ENCODE measurements at regions not wholly inside any gene's neighbourhood (a gene's known extent, or its start where the extent isn't known, plus 50 kb on each side); places are given as distances from the start of the nearest gene placed in this dataset.

GRCh38 chr6:140537211-140537610 lies 1162.8 kb upstream of the CITED2 start:
- no peaks in the 10 kb centered on the region for H3K9me1 ChIP-seq (ENCODE audit: control insufficient read depth, insufficient read depth, low read length)
- DNase-seq (ENCODE audit: extremely low read depth in 1 of 4, low spot score in 3 of 4), result no peak
- H3K9me3 ChIP-seq (replicated peaks; ENCODE audit: control insufficient read depth, insufficient read depth, low read depth, low read length), result no peaks in the 10 kb centered on the region
- 23% methylated on average over 3 of the region's 3 CpGs for WGBS (ENCODE audit: insufficient coverage, low coverage, missing lambda C conversion rate)
- in situ Hi-C loops (cut with MboI), result no loop called here
- TF ChIP-seq SMAD3 (CRISPR knock-in tag; conservative IDR thresholded peaks at IDR 0.05) (no peak), ARHGAP35 (IDR thresholded peaks at IDR 0.05; ENCODE audit: partially characterized antibody) (no peak), ZNF76 (CRISPR knock-in tag; IDR thresholded peaks at IDR 0.05; ENCODE audit: borderline replicate concordance) (no peak)
- no TSS peak for BruUV-seq (replicated peaks)
- H3K4me1 ChIP-seq (replicated peaks in 1 of 2; ENCODE audit: control insufficient read depth in 2 of 2, insufficient read depth in 2 of 2, low read length in 2 of 2), result no peaks in the 10 kb centered on the region
- FAIRE-seq, result no peak
- intact Hi-C loops (cut with micrococcal nuclease), result no loop called here
- no peaks in the 10 kb centered on the region for H3K79me2 ChIP-seq (ENCODE audit: control insufficient read depth, insufficient read depth, low read length)
- H3K27ac ChIP-seq (ENCODE audit: extremely low read depth, low read depth, low read length), result no peak overlapping the region
- no peaks in the 10 kb centered on the region for H3K36me3 ChIP-seq (ENCODE audit: control insufficient read depth, insufficient read depth, low read length)
- ATAC-seq, result no peak
- H3K4me3 ChIP-seq, result no peak overlapping the region
- H2AFZ ChIP-seq (ENCODE audit: low read depth, low read length), result no peak overlapping the region
- H3K27me3 ChIP-seq (ENCODE audit: control insufficient read depth in 2 of 2, insufficient read depth in 2 of 2, low read length in 2 of 2), result no peaks in the 10 kb centered on the region
- ChIA-PET CTCF (ENCODE audit: low intra/inter-chr PET ratio) (no interaction called here), POLR2A (no interaction called here)
- no peak overlapping the region for H3K4me2 ChIP-seq (ENCODE audit: insufficient read depth, low read length)
- no peaks in the 10 kb centered on the region for H4K20me1 ChIP-seq (replicated peaks; ENCODE audit: control insufficient read depth, insufficient read depth, low read length)
- no peak overlapping the region for H3K9ac ChIP-seq (ENCODE audit: insufficient read depth in 1 of 2, low read depth in 2 of 2, low read length in 2 of 2)

- no TSS peak for BruUV-seq (replicated peaks)
- FAIRE-seq, result no peak
- in situ Hi-C loops (cut with MboI), result no loop called here
These were observed 1161.1 kb upstream of the CITED2 start for GRCh38 chr6:140535511-140535910.

More at GRCh38 chr6:140535511-140535910, 1161.1 kb upstream of the CITED2 start:
- no peaks in the 10 kb centered on the region for H3K9me1 ChIP-seq (ENCODE audit: control insufficient read depth, insufficient read depth, low read length)
- 0 out of 2 replicates have a peak, but pooled peaks cover 3% of the 10 kb centered on the region for H3K9me3 ChIP-seq (replicated peaks; ENCODE audit: control insufficient read depth, insufficient read depth, low read depth, low read length)
- ChIA-PET POLR2A (no interaction called here), CTCF (ENCODE audit: low intra/inter-chr PET ratio) (no interaction called here)
- ATAC-seq, result no peak
- H3K79me2 ChIP-seq (ENCODE audit: control insufficient read depth, insufficient read depth, low read length), result no peaks in the 10 kb centered on the region
- DNase-seq (ENCODE audit: extremely low read depth in 1 of 4, low spot score in 3 of 4), result no peak
- no peak overlapping the region for H3K27ac ChIP-seq (ENCODE audit: extremely low read depth, low read depth, low read length)
- TF ChIP-seq ZNF445 (CRISPR knock-in tag; IDR thresholded peaks at IDR 0.05; ENCODE audit: low read depth), result no peak
- no peak for TF ChIP-seq ZNF436 (CRISPR knock-in tag; IDR thresholded peaks at IDR 0.05)
- no peak for TF ChIP-seq ZNF146 (CRISPR knock-in tag; IDR thresholded peaks at IDR 0.05; ENCODE audit: unreplicated experiment)
- no peak for TF ChIP-seq CREB1 (IDR thresholded peaks at IDR 0.05)
- TF ChIP-seq CREB1 (CRISPR knock-in tag; IDR thresholded peaks at IDR 0.05), result no peak
- TF ChIP-seq HDAC3 (IDR thresholded peaks at IDR 0.05; ENCODE audit: borderline replicate concordance, partially characterized antibody), result no peak
- TF ChIP-seq ZNF764 (CRISPR knock-in tag; IDR thresholded peaks at IDR 0.05; ENCODE audit: low read depth), result no peak
- TF ChIP-seq ZNF184 (CRISPR knock-in tag; IDR thresholded peaks at IDR 0.05), result no peak
- TF ChIP-seq C11orf30 (IDR thresholded peaks at IDR 0.05; ENCODE audit: low read depth), result no peak
- TF ChIP-seq ZNF780A (CRISPR knock-in tag; IDR thresholded peaks at IDR 0.05), result no peak
- TF ChIP-seq ARID3B (CRISPR knock-in tag; IDR thresholded peaks at IDR 0.05; ENCODE audit: borderline replicate concordance), result no peak
- WGBS (ENCODE audit: insufficient coverage, low coverage, missing lambda C conversion rate), result 12% methylated on average over 1 of the region's 1 CpG
- H3K9ac ChIP-seq (ENCODE audit: insufficient read depth in 1 of 2, low read depth in 2 of 2, low read length in 2 of 2), result no peak overlapping the region
- H3K4me2 ChIP-seq (ENCODE audit: insufficient read depth, low read length), result no peak overlapping the region
- H2AFZ ChIP-seq (ENCODE audit: low read depth, low read length), result no peak overlapping the region
- no peaks in the 10 kb centered on the region for H4K20me1 ChIP-seq (replicated peaks; ENCODE audit: control insufficient read depth, insufficient read depth, low read length)
- no peaks in the 10 kb centered on the region for H3K36me3 ChIP-seq (ENCODE audit: control insufficient read depth, insufficient read depth, low read length)
- intact Hi-C loops (cut with micrococcal nuclease), result no loop called here
- H3K4me1 ChIP-seq (replicated peaks in 1 of 2; ENCODE audit: control insufficient read depth in 2 of 2, insufficient read depth in 2 of 2, low read length in 2 of 2), result no peaks in the 10 kb centered on the region
- no peaks in the 10 kb centered on the region for H3K27me3 ChIP-seq (ENCODE audit: control insufficient read depth in 2 of 2, insufficient read depth in 2 of 2, low read length in 2 of 2)
- H3K4me3 ChIP-seq, result no peak overlapping the region

All from K562 (cell line).